ENCODE measurements at regions not wholly inside any gene's neighbourhood (a gene's known extent, or its start where the extent isn't known, plus 50 kb on each side); places are given as distances from the start of the nearest gene placed in this dataset.

DNA sequence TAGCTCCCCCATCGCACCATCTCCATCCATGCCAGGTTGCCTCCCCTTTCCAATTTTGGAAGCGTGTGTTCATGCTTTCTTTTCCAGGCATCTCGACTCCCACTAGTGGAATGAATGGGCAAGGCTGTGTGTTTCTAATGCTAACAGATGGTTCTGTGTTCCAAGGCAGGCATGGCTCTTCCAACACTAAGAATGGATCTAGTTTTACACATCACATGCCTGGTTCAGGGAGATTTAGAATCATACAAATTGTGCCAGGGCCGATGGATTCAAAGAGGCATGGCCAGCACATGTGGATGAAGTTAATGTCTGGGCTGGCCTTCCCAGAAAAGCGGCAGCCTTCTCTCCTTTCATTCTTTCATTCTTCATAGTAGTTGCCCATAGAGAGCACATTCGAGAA lies 438.7 kb downstream of the PRDM2 start:
- TF ChIP-seq, protein P1, sequence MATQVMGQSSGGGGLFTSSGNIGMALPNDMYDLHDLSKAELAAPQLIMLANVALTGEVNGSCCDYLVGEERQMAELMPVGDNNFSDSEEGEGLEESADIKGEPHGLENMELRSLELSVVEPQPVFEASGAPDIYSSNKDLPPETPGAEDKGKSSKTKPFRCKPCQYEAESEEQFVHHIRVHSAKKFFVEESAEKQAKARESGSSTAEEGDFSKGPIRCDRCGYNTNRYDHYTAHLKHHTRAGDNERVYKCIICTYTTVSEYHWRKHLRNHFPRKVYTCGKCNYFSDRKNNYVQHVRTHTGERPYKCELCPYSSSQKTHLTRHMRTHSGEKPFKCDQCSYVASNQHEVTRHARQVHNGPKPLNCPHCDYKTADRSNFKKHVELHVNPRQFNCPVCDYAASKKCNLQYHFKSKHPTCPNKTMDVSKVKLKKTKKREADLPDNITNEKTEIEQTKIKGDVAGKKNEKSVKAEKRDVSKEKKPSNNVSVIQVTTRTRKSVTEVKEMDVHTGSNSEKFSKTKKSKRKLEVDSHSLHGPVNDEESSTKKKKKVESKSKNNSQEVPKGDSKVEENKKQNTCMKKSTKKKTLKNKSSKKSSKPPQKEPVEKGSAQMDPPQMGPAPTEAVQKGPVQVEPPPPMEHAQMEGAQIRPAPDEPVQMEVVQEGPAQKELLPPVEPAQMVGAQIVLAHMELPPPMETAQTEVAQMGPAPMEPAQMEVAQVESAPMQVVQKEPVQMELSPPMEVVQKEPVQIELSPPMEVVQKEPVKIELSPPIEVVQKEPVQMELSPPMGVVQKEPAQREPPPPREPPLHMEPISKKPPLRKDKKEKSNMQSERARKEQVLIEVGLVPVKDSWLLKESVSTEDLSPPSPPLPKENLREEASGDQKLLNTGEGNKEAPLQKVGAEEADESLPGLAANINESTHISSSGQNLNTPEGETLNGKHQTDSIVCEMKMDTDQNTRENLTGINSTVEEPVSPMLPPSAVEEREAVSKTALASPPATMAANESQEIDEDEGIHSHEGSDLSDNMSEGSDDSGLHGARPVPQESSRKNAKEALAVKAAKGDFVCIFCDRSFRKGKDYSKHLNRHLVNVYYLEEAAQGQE (IDR thresholded peaks at IDR 0.05; ENCODE audit: insufficient replicate concordance, low read depth) = no peak
- no peak for TF ChIP-seq GABPA (IDR thresholded peaks at IDR 0.05; ENCODE audit: low read depth)
- TF ChIP-seq CTCF (IDR thresholded peaks at IDR 0.05; ENCODE audit: insufficient read depth, low read length) = no peak
